ENCODE measurements at regions not wholly inside any gene's neighbourhood (a gene's known extent, or its start where the extent isn't known, plus 50 kb on each side); places are given as distances from the start of the nearest gene placed in this dataset.

DNA sequence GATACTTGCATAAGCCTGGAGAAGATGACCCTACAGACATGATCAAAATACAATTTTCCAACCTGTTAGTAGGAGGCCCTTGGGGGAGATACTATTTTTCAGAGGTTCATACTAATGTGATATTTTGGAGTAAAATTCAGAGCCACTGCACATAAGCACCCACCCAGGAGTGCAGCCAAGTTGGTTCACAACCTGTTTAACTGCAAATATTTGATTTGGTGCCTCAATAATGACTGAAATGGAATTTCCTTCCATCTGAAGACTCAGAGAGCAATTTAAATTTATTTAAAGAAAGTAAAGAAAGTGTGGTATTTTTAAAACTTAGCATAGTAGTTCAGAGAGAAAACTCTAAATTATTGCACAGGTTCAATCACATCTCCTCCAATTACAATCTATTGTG is 77.5 kb upstream of the FBN2 start:
- TF ChIP-seq CTCF (IDR thresholded peaks at IDR 0.05) (no peak), POLR2A (IDR thresholded peaks at IDR 0.05) (no peak)

Measured in testis (tissue), 2 donors.